ENCODE measurements at regions not wholly inside any gene's neighbourhood (a gene's known extent, or its start where the extent isn't known, plus 50 kb on each side); places are given as distances from the start of the nearest gene placed in this dataset.

- no peak for TF ChIP-seq CTCF (IDR thresholded peaks at IDR 0.05; ENCODE audit: borderline replicate concordance, control extremely low read depth, extremely low read depth, insufficient read depth, missing control alignments)
- no peak for DNase-seq (ENCODE audit: low spot score)
- in situ Hi-C loops (cut with MboI; ENCODE audit: low sequenced_read_pairs, unreplicated experiment) = no loop called here
Measured at GRCh38 chr5:29960323-29960722, 1233.2 kb upstream of the CDH6 start.

- in situ Hi-C loops (cut with MboI; ENCODE audit: low sequenced_read_pairs, unreplicated experiment) = no loop called here
- no peak for TF ChIP-seq CTCF (IDR thresholded peaks at IDR 0.05; ENCODE audit: borderline replicate concordance, control extremely low read depth, extremely low read depth, insufficient read depth, missing control alignments)
- DNase-seq (ENCODE audit: low spot score) = no peak
Measured at GRCh38 chr5:29950416-29951145, 1242.9 kb upstream of the CDH6 start.

GRCh38 chr5:29949301-29949872 lies 1244.1 kb upstream of the CDH6 start:
- no peak for TF ChIP-seq CTCF (IDR thresholded peaks at IDR 0.05; ENCODE audit: borderline replicate concordance, control extremely low read depth, extremely low read depth, insufficient read depth, missing control alignments)

GRCh38 chr5:29944327-29944726 lies 1249.2 kb upstream of the CDH6 start:
- in situ Hi-C loops (cut with MboI; ENCODE audit: low sequenced_read_pairs, unreplicated experiment) = no loop called here
- no peak for TF ChIP-seq CTCF (IDR thresholded peaks at IDR 0.05; ENCODE audit: borderline replicate concordance, control extremely low read depth, extremely low read depth, insufficient read depth, missing control alignments)
- no peak for DNase-seq (ENCODE audit: low spot score)

More at GRCh38 chr5:29949301-29949872, 1244.1 kb upstream of the CDH6 start:
- no peak for DNase-seq (ENCODE audit: low spot score)
- in situ Hi-C loops (cut with MboI; ENCODE audit: low sequenced_read_pairs, unreplicated experiment) = no loop called here

GRCh38 chr5:29942089-29942488 lies 1251.4 kb upstream of the CDH6 start:
- no peak for TF ChIP-seq CTCF (IDR thresholded peaks at IDR 0.05; ENCODE audit: borderline replicate concordance, control extremely low read depth, extremely low read depth, insufficient read depth, missing control alignments)
- in situ Hi-C loops (cut with MboI; ENCODE audit: low sequenced_read_pairs, unreplicated experiment) = no loop called here
- DNase-seq (ENCODE audit: low spot score) = no peak

- TF ChIP-seq CTCF (IDR thresholded peaks at IDR 0.05; ENCODE audit: borderline replicate concordance, control extremely low read depth, extremely low read depth, insufficient read depth, missing control alignments) = no peak
- DNase-seq (ENCODE audit: low spot score) = no peak
- in situ Hi-C loops (cut with MboI; ENCODE audit: low sequenced_read_pairs, unreplicated experiment) = no loop called here
Measured at GRCh38 chr5:29939988-29940387, 1253.5 kb upstream of the CDH6 start.

Measured in GM13976 (cell line).